ENCODE measurements at regions not wholly inside any gene's neighbourhood (a gene's known extent, or its start where the extent isn't known, plus 50 kb on each side); places are given as distances from the start of the nearest gene placed in this dataset.

DNA sequence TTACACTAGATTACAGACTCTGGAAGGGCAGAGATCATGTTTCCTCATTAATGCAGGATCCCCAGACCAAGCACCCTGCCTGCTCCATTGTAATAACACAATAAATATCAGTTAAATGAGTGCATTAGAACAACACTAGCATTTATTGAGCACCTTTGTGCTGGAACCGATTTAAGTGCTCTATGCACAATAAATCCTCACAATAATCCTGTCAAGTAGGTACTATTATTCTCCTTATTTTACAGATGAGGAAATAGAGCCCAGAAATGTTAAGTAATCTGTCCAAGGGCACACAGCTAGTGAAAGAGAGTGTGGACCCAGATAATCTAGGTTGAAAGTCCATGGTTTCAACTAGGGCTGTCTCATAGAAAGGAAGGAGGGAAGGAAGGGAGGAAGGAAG, 69.8 kb downstream of the MAP1LC3B2 start:
- no peak for DNase-seq (ENCODE audit: low read depth in 2 of 2)
- TF ChIP-seq, protein P1, sequence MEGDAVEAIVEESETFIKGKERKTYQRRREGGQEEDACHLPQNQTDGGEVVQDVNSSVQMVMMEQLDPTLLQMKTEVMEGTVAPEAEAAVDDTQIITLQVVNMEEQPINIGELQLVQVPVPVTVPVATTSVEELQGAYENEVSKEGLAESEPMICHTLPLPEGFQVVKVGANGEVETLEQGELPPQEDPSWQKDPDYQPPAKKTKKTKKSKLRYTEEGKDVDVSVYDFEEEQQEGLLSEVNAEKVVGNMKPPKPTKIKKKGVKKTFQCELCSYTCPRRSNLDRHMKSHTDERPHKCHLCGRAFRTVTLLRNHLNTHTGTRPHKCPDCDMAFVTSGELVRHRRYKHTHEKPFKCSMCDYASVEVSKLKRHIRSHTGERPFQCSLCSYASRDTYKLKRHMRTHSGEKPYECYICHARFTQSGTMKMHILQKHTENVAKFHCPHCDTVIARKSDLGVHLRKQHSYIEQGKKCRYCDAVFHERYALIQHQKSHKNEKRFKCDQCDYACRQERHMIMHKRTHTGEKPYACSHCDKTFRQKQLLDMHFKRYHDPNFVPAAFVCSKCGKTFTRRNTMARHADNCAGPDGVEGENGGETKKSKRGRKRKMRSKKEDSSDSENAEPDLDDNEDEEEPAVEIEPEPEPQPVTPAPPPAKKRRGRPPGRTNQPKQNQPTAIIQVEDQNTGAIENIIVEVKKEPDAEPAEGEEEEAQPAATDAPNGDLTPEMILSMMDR (IDR thresholded peaks at IDR 0.05; ENCODE audit: low read depth, low read length): no peak
- H3K4me3 ChIP-seq (replicated peaks in 1 of 2; ENCODE audit: low read depth in 2 of 2, low read length in 2 of 2): no peak overlapping the region

GRCh38 chr12:116628450-116628793, 69.2 kb downstream of the MAP1LC3B2 start:
- TF ChIP-seq, protein P1 (IDR thresholded peaks at IDR 0.05; ENCODE audit: low read depth, low read length): no peak
- DNase-seq (ENCODE audit: low read depth in 2 of 2): no peak
- no peak overlapping the region for H3K4me3 ChIP-seq (replicated peaks in 1 of 2; ENCODE audit: low read depth in 2 of 2, low read length in 2 of 2)

Measured in cardiac fibroblast (primary cell).